ENCODE measurements at regions not wholly inside any gene's neighbourhood (a gene's known extent, or its start where the extent isn't known, plus 50 kb on each side); places are given as distances from the start of the nearest gene placed in this dataset.

DNA sequence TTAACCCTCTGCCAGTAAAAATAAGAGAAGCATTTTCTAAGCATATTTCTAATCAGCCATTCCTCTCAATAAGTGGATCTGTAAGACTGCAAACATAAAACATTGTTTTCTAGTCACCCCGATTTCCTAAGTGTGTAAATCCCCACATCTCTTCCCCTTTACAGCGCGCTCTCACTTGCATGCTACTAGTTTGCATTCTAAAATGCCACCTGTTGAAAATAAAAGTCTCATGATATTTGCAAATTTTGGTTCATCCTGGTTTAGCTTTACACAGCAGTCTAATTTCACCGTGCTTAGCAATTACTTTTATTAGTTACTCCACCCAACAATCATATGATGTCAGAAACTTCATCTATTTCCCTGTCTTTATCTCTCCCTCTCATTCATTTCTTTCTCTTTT is 1230.7 kb upstream of the ZEB2 start:
- no peak for TF ChIP-seq POLR2A (IDR thresholded peaks at IDR 0.05)
- no peak for TF ChIP-seq CTCF (IDR thresholded peaks at IDR 0.05)
